ENCODE measurements at regions not wholly inside any gene's neighbourhood (a gene's known extent, or its start where the extent isn't known, plus 50 kb on each side); places are given as distances from the start of the nearest gene placed in this dataset.

- TF ChIP-seq CTCF (IDR thresholded peaks at IDR 0.05; ENCODE audit: low read depth, low read length, missing input control): no peak
- no peak for TF ChIP-seq MAX (IDR thresholded peaks at IDR 0.05)
- TF ChIP-seq YY1 (IDR thresholded peaks at IDR 0.05): no peak
- TF ChIP-seq RXRA (IDR thresholded peaks at IDR 0.05): no peak
- TF ChIP-seq JUND (IDR thresholded peaks at IDR 0.05): no peak
- no peak for TF ChIP-seq GABPA (IDR thresholded peaks at IDR 0.05 in 1 of 2, conservative IDR thresholded peaks at IDR 0.05 in 1 of 2)
- TF ChIP-seq RAD21 (IDR thresholded peaks at IDR 0.05): no peak
- TF ChIP-seq REST (IDR thresholded peaks at IDR 0.05): no peak
- TF ChIP-seq TAF1 (conservative IDR thresholded peaks at IDR 0.05): no peak
- no peak for TF ChIP-seq FOXA1 (IDR thresholded peaks at IDR 0.05)
These were observed 104.0 kb upstream of the ARHGAP28 start for GRCh38 chr18:6625481-6625880.
